SK-N-MC (cell line): ENCODE measurements at regions not wholly inside any gene's neighbourhood (a gene's known extent, or its start where the extent isn't known, plus 50 kb on each side); places are given as distances from the start of the nearest gene placed in this dataset.

Experiments used
- DNase-seq: peaks from one replicate; pipeline ENCODE4 v3.0.0-alpha.2; 2011; ENCODE audit warnings: low read depth, low spot score
- H3K27ac ChIP-seq: fragments of 200-600 bp; sonication (generic); 2 replicates; pipeline ENCODE4 v1.5.1; 2016; ENCODE audit warnings: mixed run types
- H3K36me3 ChIP-seq: fragments of 200-600 bp; sonication (generic); 2 replicates; pipeline ENCODE4 v1.6.1; 2017; ENCODE audit warnings: antibody characterized with exemption, low read length, mixed read lengths; ENCODE audit not compliant: insufficient read depth
- H3K4me3 ChIP-seq: fragments of 200-600 bp; sonication (generic); 2 replicates; pipeline ENCODE4 v1.5.1; 2016
- H3K9ac ChIP-seq: fragments of 200-600 bp; sonication (generic); 2 replicates; pipeline ENCODE4 v1.8.0; 2017; ENCODE audit warnings: mixed run types, mixed read lengths; ENCODE audit not compliant: insufficient read length
- H3K9me3 ChIP-seq: fragments of 200-600 bp; sonication (generic); 2 replicates; pipeline ENCODE4 v1.6.1; 2017; ENCODE audit warnings: low read depth, mild to moderate bottlenecking, antibody characterized with exemption, low read length, moderate library complexity, mixed read lengths
- EZH2 ChIP-seq: fragments of 200-600 bp; sonication (generic); IDR thresholded peaks from one replicate; pipeline ENCODE4 v1.6.1; 2017; ENCODE audit warnings: antibody characterized with exemption
- FOXP2 ChIP-seq: optimal IDR thresholded peaks from 2 replicates; pipeline ENCODE3; 2011; ENCODE audit warnings: mild to moderate bottlenecking, moderate library complexity; ENCODE audit not compliant: insufficient read depth; ENCODE audit errors: extremely low read length, control extremely low read depth
- POLR2AphosphoS5 ChIP-seq: IDR thresholded peaks from 2 replicates; pipeline ENCODE4 v1.6.1; 2012; ENCODE audit warnings: mild to moderate bottlenecking, low read depth, low read length, borderline replicate concordance

DNA sequence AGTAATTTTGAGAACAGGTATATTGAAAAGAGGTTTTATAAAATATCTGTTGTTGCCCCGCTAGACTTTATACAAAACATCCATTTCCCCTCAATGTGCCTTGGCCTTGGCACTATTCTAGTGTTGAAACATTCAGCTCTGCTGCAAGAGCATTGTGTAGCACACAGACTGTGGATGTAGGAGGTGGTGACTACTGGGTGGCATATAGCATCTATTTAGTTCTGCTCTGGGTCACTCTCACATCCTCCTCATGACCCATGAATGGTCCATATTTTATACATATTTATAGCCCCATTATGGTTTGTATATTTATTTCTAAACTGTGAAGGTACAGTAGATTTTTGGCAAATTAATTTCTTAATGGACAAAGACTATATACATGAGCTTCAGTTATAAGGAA, 1022.0 kb upstream of the CELF4 start:
- Histone ChIP-seq H3K36me3 (no peaks in the 10 kb centered on the region), H3K9ac (no peak overlapping the region), H3K9me3 (no peaks in the 10 kb centered on the region), H3K4me3 (no peak overlapping the region), H3K27ac (no peak overlapping the region)
- TF ChIP-seq EZH2 (no peak), POLR2AphosphoS5 (no peak), FOXP2 (no peak)
- no peak for DNase-seq

DNA sequence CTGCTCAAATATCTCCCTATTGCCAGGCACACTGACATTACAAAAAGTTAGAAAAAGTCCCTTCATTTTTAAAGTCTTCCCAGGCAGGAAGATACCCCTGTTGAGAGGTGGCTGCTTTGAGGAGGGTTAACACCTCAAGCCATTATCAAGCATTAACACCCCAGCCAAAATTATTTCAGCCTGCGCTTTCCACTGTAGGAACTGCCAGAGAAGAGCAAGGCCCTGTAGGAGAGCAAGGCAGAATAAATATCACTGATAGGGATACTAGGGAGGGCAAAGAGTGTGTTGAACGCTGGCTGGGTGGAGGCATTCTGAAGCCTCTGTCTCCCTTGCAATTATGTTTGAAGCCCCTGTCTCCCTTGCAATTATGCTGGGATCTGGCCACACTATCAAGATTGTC, 1020.7 kb upstream of the CELF4 start:
- TF ChIP-seq POLR2AphosphoS5 (no peak), FOXP2 (no peak), EZH2 (no peak)
- DNase-seq = no peak
- no peak overlapping the region for H3K27ac ChIP-seq
- H3K9me3 ChIP-seq = no peaks in the 10 kb centered on the region
- no peaks in the 10 kb centered on the region for H3K36me3 ChIP-seq
- H3K4me3 ChIP-seq = no peak overlapping the region
- no peak overlapping the region for H3K9ac ChIP-seq

DNA sequence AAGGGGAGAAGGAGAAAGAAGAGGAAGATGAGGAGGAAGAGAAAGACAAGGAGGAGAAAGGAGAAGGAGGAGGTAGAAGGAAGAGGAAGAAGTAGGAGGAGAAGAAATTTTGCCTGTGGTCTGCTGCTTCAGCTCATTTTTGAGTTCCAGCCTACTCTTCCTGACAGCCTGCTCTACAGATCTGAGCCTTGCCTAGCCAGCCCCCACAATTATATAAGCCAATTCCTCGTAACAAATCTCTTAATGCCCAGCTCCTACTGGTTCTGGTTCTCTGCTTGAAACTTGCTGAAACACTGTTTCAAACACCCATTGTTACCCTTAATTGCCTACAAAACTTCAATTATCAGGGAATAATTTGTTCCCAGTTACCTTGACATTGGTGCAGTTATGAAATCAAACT, 1014.2 kb upstream of the CELF4 start:
- no peaks in the 10 kb centered on the region for H3K9me3 ChIP-seq

DNA sequence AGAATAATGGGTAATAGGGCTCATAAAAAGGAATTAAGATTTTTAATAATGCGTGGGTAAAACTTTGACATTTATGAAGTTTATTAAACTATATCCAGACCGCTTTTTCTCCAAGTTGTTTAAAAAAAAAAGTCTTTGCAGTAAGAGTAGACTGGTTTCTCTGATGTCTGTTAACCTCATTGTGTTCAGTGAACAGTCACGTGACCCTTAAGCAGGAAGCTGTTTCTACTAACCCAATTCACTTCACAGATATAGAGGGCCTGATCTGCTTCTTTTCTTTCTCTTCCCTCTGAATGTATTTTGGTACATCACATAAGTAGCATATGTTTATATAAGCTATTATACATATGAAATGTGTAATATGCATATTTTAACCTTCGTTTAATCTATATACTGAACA, 1011.3 kb upstream of the CELF4 start:
- no peak for TF ChIP-seq FOXP2
- Histone ChIP-seq H3K27ac (no peak overlapping the region), H3K36me3 (no peaks in the 10 kb centered on the region), H3K4me3 (no peak overlapping the region), H3K9ac (no peak overlapping the region), H3K9me3 (no peaks in the 10 kb centered on the region)
- DNase-seq = no peak

More for the DNA sequence above, 1014.2 kb upstream of the CELF4 start:
- no peak for DNase-seq
- no peak for TF ChIP-seq POLR2AphosphoS5
- no peak for TF ChIP-seq FOXP2
- no peak for TF ChIP-seq EZH2
- H3K4me3 ChIP-seq = no peak overlapping the region
- H3K36me3 ChIP-seq = no peaks in the 10 kb centered on the region
- H3K27ac ChIP-seq = no peak overlapping the region
- H3K9ac ChIP-seq = no peak overlapping the region

DNA sequence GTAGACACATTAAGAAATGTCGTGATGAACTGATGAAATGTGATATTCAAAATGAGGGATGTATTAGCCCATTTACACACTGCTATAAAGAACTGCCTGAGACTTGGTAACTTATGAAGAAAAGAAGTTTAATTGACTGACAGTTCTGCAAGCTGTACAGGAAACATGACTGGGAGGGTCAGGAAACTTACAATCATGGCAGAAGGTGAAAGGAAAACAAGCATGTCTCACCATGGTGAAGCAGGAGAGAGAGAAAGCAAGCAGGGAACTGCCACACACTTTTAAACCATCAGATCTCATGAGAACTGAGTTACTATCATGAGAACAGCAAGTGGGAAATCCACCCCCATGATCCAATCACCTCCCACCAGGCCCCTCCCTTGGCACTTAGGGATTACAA, 1010.8 kb upstream of the CELF4 start:
- H3K27ac ChIP-seq = no peak overlapping the region
- H3K9ac ChIP-seq = no peak overlapping the region
- H3K9me3 ChIP-seq = no peaks in the 10 kb centered on the region
- H3K4me3 ChIP-seq = no peak overlapping the region
- H3K36me3 ChIP-seq = no peaks in the 10 kb centered on the region
- no peak for TF ChIP-seq EZH2
- TF ChIP-seq FOXP2 = no peak
- no peak for TF ChIP-seq POLR2AphosphoS5
- DNase-seq = no peak

DNA sequence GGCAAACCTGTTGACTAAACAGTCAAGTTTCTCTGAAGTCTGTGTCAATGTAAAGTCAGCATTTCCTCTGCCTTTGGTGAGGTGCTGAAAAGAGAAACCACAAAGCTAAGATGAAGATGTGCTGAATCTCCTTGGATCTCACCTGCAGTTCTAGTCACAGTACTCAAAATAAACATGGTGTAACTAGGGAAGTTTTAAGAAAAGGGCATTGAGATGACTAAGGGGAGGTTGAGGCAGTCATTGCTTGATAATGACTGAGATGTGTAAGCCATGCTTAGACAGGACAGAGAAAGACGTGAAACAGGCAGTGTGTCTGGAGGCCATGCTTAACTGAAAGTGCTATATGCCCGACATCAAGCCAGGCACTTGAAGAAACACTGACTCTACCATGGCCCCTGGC, 1010.0 kb upstream of the CELF4 start:
- Histone ChIP-seq H3K9ac (no peak overlapping the region), H3K36me3 (no peaks in the 10 kb centered on the region), H3K27ac (no peak overlapping the region), H3K4me3 (no peak overlapping the region), H3K9me3 (no peaks in the 10 kb centered on the region)
- DNase-seq = no peak
- TF ChIP-seq POLR2AphosphoS5 (no peak), FOXP2 (no peak), EZH2 (no peak)

DNA sequence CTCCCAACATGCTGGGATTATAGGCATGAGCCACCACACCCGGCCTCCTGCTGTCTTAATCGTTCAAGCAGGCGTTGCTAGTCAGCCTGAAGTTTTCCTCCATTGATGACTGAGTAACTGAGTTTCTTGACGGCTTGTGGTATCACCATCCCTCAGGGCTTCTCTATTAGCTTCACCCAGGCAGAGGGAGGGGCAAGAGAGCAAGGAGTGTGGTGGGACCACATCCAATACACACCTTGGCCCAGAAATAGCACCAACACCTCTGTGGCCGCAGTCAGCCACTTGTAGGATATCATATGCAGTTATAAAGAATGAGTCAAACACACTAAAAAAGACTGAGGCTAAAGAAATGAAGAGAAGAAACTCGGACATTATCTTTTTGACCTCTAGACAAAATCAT, 1009.4 kb upstream of the CELF4 start:
- Histone ChIP-seq H3K27ac (no peak overlapping the region), H3K36me3 (no peaks in the 10 kb centered on the region), H3K9ac (no peak overlapping the region), H3K9me3 (no peaks in the 10 kb centered on the region), H3K4me3 (no peak overlapping the region)
- no peak for DNase-seq
- TF ChIP-seq POLR2AphosphoS5 (no peak), FOXP2 (no peak)

DNA sequence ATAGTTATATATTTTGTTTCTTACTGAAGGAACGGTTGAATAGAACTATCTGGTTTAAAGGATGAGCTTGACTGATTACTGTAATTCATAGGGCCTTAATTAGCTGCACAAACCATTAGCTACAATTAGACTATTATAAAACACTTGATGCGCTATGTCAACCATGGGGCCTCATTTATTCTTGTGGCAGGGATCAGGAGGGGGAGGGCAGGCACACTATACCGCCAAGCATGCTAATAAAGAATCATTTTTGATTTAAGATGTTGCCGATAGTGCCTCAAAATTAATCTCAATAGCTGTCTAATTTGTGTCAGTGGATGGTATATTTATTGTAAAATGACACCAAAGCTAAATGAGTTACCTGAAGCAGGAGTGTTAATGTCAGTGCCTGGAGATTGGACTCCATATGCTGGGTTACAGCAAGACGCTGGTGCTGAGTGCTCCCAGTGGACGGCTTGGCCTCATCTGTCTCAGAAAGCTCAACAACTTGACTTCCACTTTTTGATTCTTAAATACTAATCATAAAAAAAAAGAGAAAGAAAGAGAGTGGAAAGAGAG, 1007.0 kb upstream of the CELF4 start:
- DNase-seq = no peak
- no peak overlapping the region for H3K4me3 ChIP-seq
- no peaks in the 10 kb centered on the region for H3K36me3 ChIP-seq
- TF ChIP-seq FOXP2 (no peak), POLR2AphosphoS5 (no peak), EZH2 (no peak)
- no peak overlapping the region for H3K27ac ChIP-seq
- no peak overlapping the region for H3K9ac ChIP-seq
- no peaks in the 10 kb centered on the region for H3K9me3 ChIP-seq

DNA sequence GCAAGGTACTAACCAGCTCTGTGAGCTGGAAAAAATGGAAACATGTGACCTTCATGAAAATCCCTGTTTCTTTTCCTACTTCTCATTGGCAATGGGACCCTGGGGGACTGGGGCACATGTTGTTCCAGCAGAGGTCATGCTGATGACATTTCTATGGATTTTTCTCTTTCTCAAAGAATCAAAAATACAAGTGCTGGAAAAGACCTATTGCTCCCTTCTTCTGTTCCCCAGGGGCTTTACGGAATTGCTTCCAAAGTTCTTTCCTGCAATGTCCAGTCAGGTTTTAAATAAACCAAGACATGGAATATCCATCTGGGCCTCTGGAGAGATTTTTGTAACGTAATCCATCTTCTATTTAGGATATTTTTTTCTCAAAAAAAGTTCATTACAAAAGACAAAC, 1006.1 kb upstream of the CELF4 start:
- no peak for TF ChIP-seq EZH2
- no peak for TF ChIP-seq POLR2AphosphoS5
- TF ChIP-seq FOXP2 = no peak
- no peaks in the 10 kb centered on the region for H3K36me3 ChIP-seq
- H3K4me3 ChIP-seq = no peak overlapping the region
- H3K9ac ChIP-seq = no peak overlapping the region
- H3K27ac ChIP-seq = no peak overlapping the region
- no peaks in the 10 kb centered on the region for H3K9me3 ChIP-seq
- no peak for DNase-seq
